H9 (cell line): ENCODE measurements at regions not wholly inside any gene's neighbourhood (a gene's known extent, or its start where the extent isn't known, plus 50 kb on each side); places are given as distances from the start of the nearest gene placed in this dataset.

Source experiments
- DNase-seq: peaks from one replicate; pipeline ENCODE4 v3.0.0-alpha.2; 2017
- H2AFZ ChIP-seq: one replicate; pipeline ENCODE4 v1.6.1; 2013; ENCODE audit warnings: mild to moderate bottlenecking, low read length, control low read depth, moderate library complexity
- H2AK5ac ChIP-seq: 2 replicates; pipeline ENCODE4 v1.6.1; 2013; ENCODE audit warnings: low read length, control low read depth, mixed read lengths; ENCODE audit not compliant: insufficient read length
- H2BK120ac ChIP-seq: one replicate; pipeline ENCODE4 v1.6.1; 2013; ENCODE audit warnings: low read depth, mild to moderate bottlenecking, low read length, control low read depth, inconsistent platforms; ENCODE audit not compliant: poor library complexity, severe bottlenecking
- H2BK12ac ChIP-seq: 2 replicates; pipeline ENCODE4 v1.6.1; 2013; ENCODE audit warnings: low read length, control low read depth, mixed read lengths, low read depth; ENCODE audit not compliant: insufficient read length
- H2BK15ac ChIP-seq: 2 replicates; pipeline ENCODE4 v1.6.1; 2013; ENCODE audit warnings: low read depth, low read length, control low read depth
- H2BK20ac ChIP-seq: one replicate; pipeline ENCODE4 v1.6.1; 2013; ENCODE audit warnings: low read depth, mild to moderate bottlenecking, low read length, control low read depth, inconsistent platforms; ENCODE audit not compliant: poor library complexity, severe bottlenecking
- H2BK5ac ChIP-seq: 2 replicates; pipeline ENCODE4 v1.6.1; 2013; ENCODE audit warnings: low read length, control low read depth, mixed read lengths; ENCODE audit not compliant: insufficient read length
- H3K14ac ChIP-seq: 2 replicates; pipeline ENCODE4 v1.6.1; 2013; ENCODE audit warnings: low read length, control low read depth; ENCODE audit not compliant: insufficient read depth
- H3K18ac ChIP-seq: 2 replicates; pipeline ENCODE4 v1.6.1; 2013; ENCODE audit warnings: low read depth, mild to moderate bottlenecking, mixed read lengths, low read length, control low read depth; ENCODE audit not compliant: insufficient read length
- H3K23ac ChIP-seq: 2 replicates; pipeline ENCODE4 v1.6.1; 2013; ENCODE audit warnings: low read length, control low read depth, mixed read lengths, low read depth; ENCODE audit not compliant: insufficient read length
- H3K23me2 ChIP-seq: 2 replicates; pipeline ENCODE4 v1.6.1; 2013; ENCODE audit warnings: low read depth, mild to moderate bottlenecking, mixed read lengths, low read length, control low read depth; ENCODE audit not compliant: insufficient read length, poor library complexity, severe bottlenecking
- H3K27ac ChIP-seq: 2 replicates; pipeline ENCODE4 v1.5.1; 2013; ENCODE audit warnings: low read length, control low read depth, mixed read lengths, low read depth; ENCODE audit not compliant: insufficient read length
- H3K27me3 ChIP-seq: 2 replicates; pipeline ENCODE4 v1.6.1; 2013; ENCODE audit warnings: low read length, control low read depth, inconsistent platforms; ENCODE audit not compliant: insufficient read depth
- H3K4ac ChIP-seq: 2 replicates; pipeline ENCODE4 v1.6.1; 2013; ENCODE audit warnings: low read depth, mild to moderate bottlenecking, control low read depth, inconsistent platforms, low read length, moderate library complexity
- H3K4me1 ChIP-seq: 2 replicates; pipeline ENCODE4 v1.6.1; 2013; ENCODE audit warnings: low read length, control low read depth, inconsistent platforms; ENCODE audit not compliant: insufficient read depth
- H3K4me2 ChIP-seq: 2 replicates; pipeline ENCODE4 v1.6.1; 2013; ENCODE audit warnings: low read length, control low read depth, mixed read lengths; ENCODE audit not compliant: insufficient read length, insufficient read depth
- H3K56ac ChIP-seq: 2 replicates; pipeline ENCODE4 v1.6.1; 2013; ENCODE audit warnings: low read depth, mild to moderate bottlenecking, mixed read lengths, low read length, control low read depth; ENCODE audit not compliant: insufficient read length
- H3K79me1 ChIP-seq: 2 replicates; pipeline ENCODE4 v1.6.1; 2013; ENCODE audit warnings: low read depth, mild to moderate bottlenecking, moderate library complexity, low read length, control low read depth, inconsistent platforms; ENCODE audit not compliant: insufficient read depth, poor library complexity, severe bottlenecking
- H3K79me2 ChIP-seq: 2 replicates; pipeline ENCODE4 v1.6.1; 2013; ENCODE audit warnings: low read length, control low read depth, inconsistent platforms; ENCODE audit not compliant: insufficient read depth
- H3K9ac ChIP-seq: 2 replicates; pipeline ENCODE4 v1.6.1; 2013; ENCODE audit warnings: low read length, control low read depth, mixed read lengths; ENCODE audit not compliant: insufficient read length; ENCODE audit errors: extremely low read depth
- H3K9me3 ChIP-seq: one replicate; pipeline ENCODE4 v1.6.1; 2013; ENCODE audit warnings: low read depth, low read length, inconsistent platforms; ENCODE audit not compliant: control insufficient read depth
- H3T11ph ChIP-seq: one replicate; pipeline ENCODE4 v1.6.1; 2013; ENCODE audit warnings: mild to moderate bottlenecking, low read length, control low read depth, inconsistent platforms
- H4K20me1 ChIP-seq: one replicate; pipeline ENCODE4 v1.6.1; 2013; ENCODE audit not compliant: control insufficient read depth, insufficient read length, insufficient read depth
- H4K5ac ChIP-seq: 2 replicates; pipeline ENCODE4 v1.6.1; 2013; ENCODE audit warnings: low read depth, mild to moderate bottlenecking, mixed read lengths, low read length, control low read depth; ENCODE audit not compliant: insufficient read length
- H4K8ac ChIP-seq: replicated peaks from 2 replicates; pipeline ENCODE4 v1.6.1; 2013; ENCODE audit warnings: low read length, control low read depth, mixed read lengths, low read depth; ENCODE audit not compliant: insufficient read length
- H4K91ac ChIP-seq: 2 replicates; pipeline ENCODE4 v1.6.1; 2013; ENCODE audit warnings: low read depth, mild to moderate bottlenecking, moderate library complexity, mixed read lengths, low read length, control low read depth; ENCODE audit not compliant: insufficient read length
- H3K27ac Mint-ChIP-seq, 3 experiments: 2 replicates in 2 of 3; 3 replicates in 1 of 3; pipeline ENCODE4 v1.8.0; 2020 to 2021; ENCODE audit warnings: mixed read lengths in 3 of 3, mild to moderate bottlenecking in 1 of 3, moderate library complexity in 1 of 3
- H3K27me3 Mint-ChIP-seq: 2 replicates; pipeline ENCODE4 v1.8.0; 2021; ENCODE audit warnings: low read depth, mild to moderate bottlenecking, moderate library complexity, mixed read lengths
- H3K36me3 Mint-ChIP-seq, 3 experiments: 2 replicates in 2 of 3; 3 replicates in 1 of 3; pipeline ENCODE4 v1.8.0; 2020 to 2021; ENCODE audit warnings: low read depth in 3 of 3, mixed read lengths in 3 of 3; ENCODE audit not compliant: insufficient read depth in 1 of 3
- H3K4me1 Mint-ChIP-seq, 2 experiments: 2 replicates each; pipeline ENCODE4 v1.8.0; 2020; ENCODE audit warnings: mixed read lengths in 2 of 2
- H3K4me3 Mint-ChIP-seq, 2 experiments: 2 replicates in 1 of 2; 3 replicates in 1 of 2; pipeline ENCODE4 v1.8.0; 2020 to 2021; ENCODE audit warnings: mild to moderate bottlenecking in 2 of 2, mixed read lengths in 2 of 2, moderate library complexity in 1 of 2
- H3K9me3 Mint-ChIP-seq, 2 experiments: 2 replicates in 1 of 2; 3 replicates in 1 of 2; pipeline ENCODE4 v1.8.0; 2020; ENCODE audit warnings: mild to moderate bottlenecking in 2 of 2, mixed read lengths in 2 of 2, moderate library complexity in 1 of 2
- CTCF ChIP-seq: fragments of 200-600 bp; sonication (generic); conservative IDR thresholded peaks from 3 replicates; pipeline ENCODE4 v1.8.0; 2021; ENCODE audit warnings: antibody characterized with exemption, mild to moderate bottlenecking
- WGBS: extraction: QIAGEN DNeasy Blood & Tissue Kit; methylation state at CpG from one replicate; pipeline ENCODE4 v1.1.7; 2013; ENCODE audit warnings: missing lambda C conversion rate, low lambda C conversion rate, mixed read lengths; ENCODE audit not compliant: insufficient read length; ENCODE audit errors: extremely low coverage; 5-methylcytosine and 5-hydroxymethylcytosine counted together

GRCh38 chr3:39671600-39671999 is 137.8 kb upstream of the MYRIP start:
- no peak overlapping the region for H2BK20ac ChIP-seq
- no peak overlapping the region for H3K23ac ChIP-seq
- H3K4me1 ChIP-seq = no peaks in the 10 kb centered on the region
- no peak overlapping the region for H4K91ac ChIP-seq
- no peak overlapping the region for H3K27ac Mint-ChIP-seq
- no peak overlapping the region for H4K8ac ChIP-seq
- no peak overlapping the region for H2BK12ac ChIP-seq
- H3K23me2 ChIP-seq = no peaks in the 10 kb centered on the region
- H3K27me3 ChIP-seq = no peaks in the 10 kb centered on the region
- H3K4me2 ChIP-seq = no peak overlapping the region
- H3K14ac ChIP-seq = no peak overlapping the region
- H3K9ac ChIP-seq = no peak overlapping the region
- H2BK15ac ChIP-seq = no peak overlapping the region
- H3K56ac ChIP-seq = no peak overlapping the region
- no peaks in the 10 kb centered on the region for H3K79me2 ChIP-seq
- H3K9me3 Mint-ChIP-seq = peaks cover 0 to 6% of the 10 kb centered on the region in 2 experiments; a peak in 2 of 5 replicates
- no peaks in the 10 kb centered on the region for H3K9me3 ChIP-seq
- H3K18ac ChIP-seq = no peak overlapping the region
- H3K4me1 Mint-ChIP-seq = no peaks in the 10 kb centered on the region
- H3T11ph ChIP-seq = no peak overlapping the region
- TF ChIP-seq CTCF = no peak
- H3K36me3 Mint-ChIP-seq = no peaks in the 10 kb centered on the region
- no peak overlapping the region for H3K4ac ChIP-seq
- H2BK5ac ChIP-seq = no peak overlapping the region
- H3K27me3 Mint-ChIP-seq = no peaks in the 10 kb centered on the region
- H4K20me1 ChIP-seq = no peaks in the 10 kb centered on the region
- H2AK5ac ChIP-seq = no peak overlapping the region
- H2AFZ ChIP-seq = no peak overlapping the region
- DNase-seq = no peak
- H3K4me3 Mint-ChIP-seq = no peak overlapping the region
- no peak overlapping the region for H4K5ac ChIP-seq
- no peak overlapping the region for H3K27ac ChIP-seq
- no peak overlapping the region for H2BK120ac ChIP-seq
- H3K79me1 ChIP-seq = no peaks in the 10 kb centered on the region
- WGBS = no CpG with 5 or more reads among the region's 2 CpGs
